Activated T-helper 17 cell treated with anti-CD3 and anti-CD28 coated beads, Interleukin-2, amount 50 U/mL, for 72 hours (primary cell): ENCODE measurements at regions not wholly inside any gene's neighbourhood (a gene's known extent, or its start where the extent isn't known, plus 50 kb on each side); places are given as distances from the start of the nearest gene placed in this dataset.

Experiments
- ATAC-seq: fragments of 150-1000 bp; cut with Tn5 transposase; replicated peaks from 2 replicates; pipeline ENCODE4 v1.10.0; 2021; ENCODE audit warnings: mild to moderate bottlenecking, moderate library complexity
- H3K27ac Mint-ChIP-seq: one replicate; pipeline ENCODE4 v1.8.0; 2022; ENCODE audit warnings: mixed read lengths
- H3K27me3 Mint-ChIP-seq: one replicate; pipeline ENCODE4 v1.8.0; 2022; ENCODE audit warnings: mixed read lengths
- H3K36me3 Mint-ChIP-seq: one replicate; pipeline ENCODE4 v1.8.0; 2022; ENCODE audit warnings: low read depth, mild to moderate bottlenecking, mixed read lengths
- H3K4me1 Mint-ChIP-seq: one replicate; pipeline ENCODE4 v1.8.0; 2022; ENCODE audit warnings: mixed read lengths
- H3K4me3 Mint-ChIP-seq: one replicate; pipeline ENCODE4 v1.8.0; 2022; ENCODE audit warnings: mild to moderate bottlenecking, mixed read lengths
- H3K9me3 Mint-ChIP-seq: one replicate; pipeline ENCODE4 v1.8.0; 2022; ENCODE audit warnings: mixed read lengths

DNA sequence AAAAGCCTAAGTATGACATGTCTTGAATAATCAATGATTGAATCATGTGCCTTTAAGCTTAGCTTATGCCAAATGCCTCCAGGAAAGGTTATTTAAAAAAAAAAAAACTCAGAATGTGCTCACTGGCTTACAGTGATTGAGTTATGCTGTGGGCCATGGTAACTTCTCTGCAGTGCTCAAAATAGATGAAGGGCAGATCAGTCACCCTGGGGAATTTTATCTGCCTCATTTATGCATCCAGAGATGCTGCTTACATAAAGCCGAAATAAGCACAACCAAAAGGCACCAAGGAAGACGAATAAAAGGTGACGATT, 118.7 kb upstream of the MDM1 start:
- Mint-ChIP-seq H3K9me3 (no peaks in the 10 kb centered on the region), H3K27ac (peak overlapping the region; percentile 94), H3K4me1 (peaks cover 62% of the 10 kb centered on the region), H3K36me3 (peaks cover 11% of the 10 kb centered on the region), H3K27me3 (no peaks in the 10 kb centered on the region), H3K4me3 (peak overlapping the region; percentile 63)
- ATAC-seq, result peak; percentile 85

DNA sequence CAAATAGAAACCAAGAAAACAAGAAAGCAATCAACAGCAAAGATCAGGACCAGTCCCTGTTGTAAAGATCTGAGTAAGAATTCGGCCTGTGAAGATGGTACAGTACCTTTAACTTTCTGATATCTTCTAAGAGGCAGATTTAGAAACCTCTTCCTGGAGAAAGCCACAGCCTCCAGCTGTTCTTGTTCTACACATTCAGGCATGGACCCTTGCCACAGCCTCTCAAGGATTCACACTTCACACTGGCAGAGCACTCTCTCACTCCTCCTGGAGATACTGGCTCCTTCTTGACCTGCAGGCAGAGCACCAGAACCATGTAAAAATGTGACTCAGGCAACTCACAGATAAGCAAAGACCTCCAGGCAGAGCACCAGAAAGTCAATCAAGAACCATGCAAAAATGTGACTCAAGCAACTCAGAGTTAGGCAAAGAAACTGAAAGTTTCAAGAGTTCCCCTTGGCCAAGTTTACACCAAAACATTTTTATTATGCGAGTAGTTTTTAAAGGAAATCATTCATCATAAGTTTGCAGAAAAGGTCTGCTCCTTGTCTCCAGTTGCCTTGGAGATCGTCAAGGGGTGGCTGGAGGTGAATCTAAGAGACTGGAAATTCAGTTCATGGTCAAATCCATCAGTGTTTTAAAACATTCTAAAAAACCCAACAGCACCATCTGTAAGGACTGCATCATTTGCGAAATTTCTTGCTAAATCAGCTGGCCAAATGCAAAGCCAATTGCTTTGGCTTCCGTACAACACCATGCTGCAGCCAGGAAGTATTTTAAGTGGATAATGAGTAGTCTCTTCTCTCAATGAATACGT, 119.3 kb upstream of the MDM1 start:
- H3K4me3 Mint-ChIP-seq, result peak overlapping the region; percentile 63
- H3K36me3 Mint-ChIP-seq, result peaks cover 11% of the 10 kb centered on the region
- ATAC-seq, result peak; percentile 77
- H3K9me3 Mint-ChIP-seq, result no peaks in the 10 kb centered on the region
- H3K27ac Mint-ChIP-seq, result peak overlapping the region; percentile 94
- H3K27me3 Mint-ChIP-seq, result no peaks in the 10 kb centered on the region
- H3K4me1 Mint-ChIP-seq, result peaks cover 64% of the 10 kb centered on the region

DNA sequence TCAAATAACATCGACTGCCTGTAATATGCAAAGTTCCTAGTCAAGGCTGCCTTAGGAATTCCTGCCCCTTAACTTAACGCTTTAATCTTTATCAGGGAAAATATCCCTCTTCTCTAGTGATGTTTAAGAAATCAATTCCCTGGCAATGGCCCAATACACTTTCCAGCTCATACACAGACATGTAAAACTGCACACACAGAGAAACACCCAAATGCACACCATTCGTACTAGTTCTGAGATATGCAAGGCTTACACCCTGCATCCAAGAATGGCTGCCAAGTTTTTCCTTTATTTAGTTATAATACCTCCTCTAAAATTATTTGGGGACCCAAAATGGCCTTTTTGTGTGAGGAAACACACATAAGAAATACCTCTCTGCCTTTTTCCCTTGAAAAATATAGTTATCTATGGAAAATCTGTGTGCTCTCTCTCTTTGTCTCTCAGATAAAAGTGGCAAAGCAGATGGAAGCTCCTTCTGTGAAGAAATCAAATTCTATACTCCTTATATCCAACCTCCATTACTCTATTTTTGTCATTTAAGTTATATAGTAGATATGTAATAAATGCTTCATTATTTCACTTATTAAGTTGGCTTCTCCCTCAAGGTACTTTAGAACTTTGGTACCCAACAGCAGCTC, 120.0 kb upstream of the MDM1 start:
- Mint-ChIP-seq H3K27me3 (no peaks in the 10 kb centered on the region), H3K9me3 (no peaks in the 10 kb centered on the region), H3K36me3 (peaks cover 11% of the 10 kb centered on the region), H3K27ac (peak overlapping the region; percentile 94), H3K4me1 (peaks cover 62% of the 10 kb centered on the region), H3K4me3 (peak overlapping the region; percentile 63)
- no peak for ATAC-seq

DNA sequence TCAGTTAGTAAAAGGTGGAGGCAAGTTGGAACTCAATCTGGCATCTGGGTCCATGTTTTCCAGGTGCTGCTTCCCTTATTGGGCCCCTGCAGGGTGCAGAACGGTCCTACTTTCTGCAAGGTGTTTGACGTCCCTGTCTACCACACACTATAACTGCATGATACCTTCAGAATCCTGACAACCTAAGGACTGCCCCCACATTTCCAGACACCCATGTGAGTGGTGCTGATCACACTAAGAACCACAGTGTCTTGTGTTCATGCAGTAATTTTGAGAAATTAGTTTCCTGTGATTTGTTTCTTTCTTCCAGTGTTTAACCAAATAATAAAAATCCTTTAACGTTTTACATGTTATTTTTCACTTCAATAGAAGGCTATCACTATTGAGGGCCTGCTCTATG, 121.1 kb upstream of the MDM1 start:
- no peak for ATAC-seq
- Mint-ChIP-seq H3K27me3 (no peaks in the 10 kb centered on the region), H3K9me3 (no peaks in the 10 kb centered on the region), H3K36me3 (peaks cover 11% of the 10 kb centered on the region), H3K4me3 (peak overlapping the region; percentile 63), H3K27ac (peak overlapping the region; percentile 94), H3K4me1 (peaks cover 57% of the 10 kb centered on the region)

DNA sequence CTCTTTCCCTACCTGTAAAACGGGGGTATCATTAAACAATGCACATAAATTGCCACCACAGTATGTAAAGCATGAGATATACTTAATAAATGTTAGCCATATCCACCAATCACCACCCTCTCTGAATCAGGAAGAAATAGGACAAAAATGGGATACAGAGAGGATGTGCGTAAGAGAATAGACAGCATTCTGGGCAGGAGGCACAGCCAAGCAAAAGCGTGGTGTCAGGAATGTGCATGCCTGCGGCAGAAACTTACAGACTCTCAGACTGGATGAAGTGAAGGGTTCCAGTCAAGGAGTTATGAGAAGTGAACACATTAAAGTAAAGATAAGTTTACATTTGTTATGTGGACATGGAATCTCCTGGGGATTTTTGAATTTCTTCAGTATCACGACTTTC, 121.7 kb upstream of the MDM1 start:
- Mint-ChIP-seq H3K4me3 (peak overlapping the region; percentile 63), H3K36me3 (peaks cover 11% of the 10 kb centered on the region), H3K9me3 (no peaks in the 10 kb centered on the region), H3K27ac (peak overlapping the region; percentile 94), H3K4me1 (peaks cover 62% of the 10 kb centered on the region), H3K27me3 (no peaks in the 10 kb centered on the region)
- ATAC-seq, result no peak

DNA sequence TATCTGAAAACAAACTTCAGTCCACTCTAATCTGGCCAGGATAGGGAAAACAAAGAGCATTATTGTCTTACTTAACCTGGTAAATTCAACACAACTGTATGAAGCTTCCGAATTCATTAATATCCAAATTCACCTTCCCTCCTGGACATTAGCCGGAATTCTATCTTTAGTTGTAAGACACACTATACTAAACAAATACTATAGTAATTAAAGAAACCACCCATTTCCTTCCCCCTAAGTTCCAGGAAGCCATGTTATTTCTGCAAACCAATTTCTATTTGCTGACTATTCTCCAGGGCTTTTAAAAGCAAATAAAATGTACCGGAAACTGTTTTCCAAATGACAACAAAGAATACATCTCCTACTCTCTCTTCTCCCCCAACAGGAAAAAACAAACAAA, 122.7 kb upstream of the MDM1 start:
- peak overlapping the region; percentile 94 for H3K27ac Mint-ChIP-seq
- peak overlapping the region; percentile 63 for H3K4me3 Mint-ChIP-seq
- ATAC-seq, result no peak
- H3K27me3 Mint-ChIP-seq, result no peaks in the 10 kb centered on the region
- no peaks in the 10 kb centered on the region for H3K9me3 Mint-ChIP-seq
- peaks cover 54% of the 10 kb centered on the region for H3K4me1 Mint-ChIP-seq
- peaks cover 11% of the 10 kb centered on the region for H3K36me3 Mint-ChIP-seq

DNA sequence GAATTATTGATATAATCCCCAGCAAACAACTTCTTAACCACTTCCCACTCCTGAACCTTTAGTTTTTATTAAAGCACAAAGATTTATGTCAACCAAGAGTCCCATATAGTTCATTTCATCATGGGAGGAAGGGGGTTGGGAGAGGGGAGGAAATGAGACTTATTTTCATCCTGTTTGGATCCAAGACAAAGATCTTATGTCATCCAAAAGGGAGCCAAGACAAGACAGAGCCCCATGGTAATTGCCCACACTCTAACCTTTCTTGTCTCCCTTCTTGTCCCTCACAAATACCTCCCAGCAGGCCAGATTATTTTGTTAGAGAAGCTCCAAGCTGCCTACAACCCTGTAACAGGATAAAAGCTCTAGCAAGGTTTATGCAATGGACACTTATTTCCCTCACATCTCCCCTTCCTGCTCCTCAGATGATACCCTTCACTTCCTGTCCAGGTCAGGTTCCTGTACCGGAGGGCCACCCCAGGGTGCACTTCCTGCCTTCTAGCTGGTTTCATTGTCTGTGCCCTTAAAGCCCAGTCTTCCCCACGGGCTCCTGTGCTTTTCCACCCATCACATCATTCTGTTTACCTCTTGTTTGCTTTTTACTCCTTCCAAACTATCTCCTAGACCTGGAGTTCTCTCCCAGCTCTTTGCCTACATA, 123.7 kb upstream of the MDM1 start:
- H3K4me1 Mint-ChIP-seq, result peaks cover 47% of the 10 kb centered on the region
- no peaks in the 10 kb centered on the region for H3K27me3 Mint-ChIP-seq
- no peaks in the 10 kb centered on the region for H3K9me3 Mint-ChIP-seq
- H3K36me3 Mint-ChIP-seq, result peaks cover 10% of the 10 kb centered on the region
- no peak for ATAC-seq
- peak overlapping the region; percentile 63 for H3K4me3 Mint-ChIP-seq
- peak overlapping the region; percentile 94 for H3K27ac Mint-ChIP-seq

DNA sequence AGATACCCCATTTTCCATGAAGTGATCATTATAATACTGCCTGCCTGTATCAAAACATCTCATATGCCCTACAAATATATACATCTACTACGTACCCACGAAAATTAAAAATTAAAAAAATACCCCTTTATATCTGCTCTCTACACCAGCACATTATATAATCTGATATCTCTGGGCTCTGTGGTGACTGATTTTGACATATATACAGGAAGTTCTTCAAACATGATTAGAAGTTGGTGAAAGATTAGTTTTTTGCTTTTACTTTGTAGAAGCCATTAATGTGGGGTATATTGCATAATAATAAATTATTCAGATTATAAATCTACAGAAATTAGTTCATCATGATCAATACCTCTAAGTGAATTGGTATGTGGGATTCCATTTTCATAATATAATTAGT, 126.7 kb upstream of the MDM1 start:
- Mint-ChIP-seq H3K36me3 (no peaks in the 10 kb centered on the region), H3K4me3 (no peak overlapping the region), H3K27me3 (no peaks in the 10 kb centered on the region), H3K9me3 (no peaks in the 10 kb centered on the region), H3K27ac (no peak overlapping the region), H3K4me1 (peaks cover 35% of the 10 kb centered on the region)
- ATAC-seq, result no peak

DNA sequence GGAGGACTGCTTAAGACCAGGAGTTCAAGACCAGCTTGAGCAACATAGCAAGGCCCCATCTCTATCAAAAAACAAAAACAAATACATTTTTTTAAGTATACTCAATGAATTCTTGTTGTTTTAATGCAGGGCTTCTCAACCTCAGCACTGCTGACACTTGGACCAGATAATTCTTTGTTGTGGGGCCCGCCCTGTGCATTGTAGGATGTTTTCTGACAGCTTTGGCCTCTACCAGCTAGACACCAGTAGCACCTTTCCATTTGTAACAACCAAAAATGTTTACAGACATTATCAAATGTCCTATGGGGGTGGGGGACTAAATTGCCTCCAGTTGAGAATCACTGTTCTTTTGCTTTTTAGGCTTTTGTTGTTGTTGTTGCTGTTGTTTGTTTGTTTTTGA, 128.1 kb upstream of the MDM1 start:
- Mint-ChIP-seq H3K4me3 (no peak overlapping the region), H3K4me1 (peaks cover 27% of the 10 kb centered on the region), H3K9me3 (no peaks in the 10 kb centered on the region), H3K36me3 (no peaks in the 10 kb centered on the region), H3K27ac (no peak overlapping the region), H3K27me3 (no peaks in the 10 kb centered on the region)
- ATAC-seq, result no peak

DNA sequence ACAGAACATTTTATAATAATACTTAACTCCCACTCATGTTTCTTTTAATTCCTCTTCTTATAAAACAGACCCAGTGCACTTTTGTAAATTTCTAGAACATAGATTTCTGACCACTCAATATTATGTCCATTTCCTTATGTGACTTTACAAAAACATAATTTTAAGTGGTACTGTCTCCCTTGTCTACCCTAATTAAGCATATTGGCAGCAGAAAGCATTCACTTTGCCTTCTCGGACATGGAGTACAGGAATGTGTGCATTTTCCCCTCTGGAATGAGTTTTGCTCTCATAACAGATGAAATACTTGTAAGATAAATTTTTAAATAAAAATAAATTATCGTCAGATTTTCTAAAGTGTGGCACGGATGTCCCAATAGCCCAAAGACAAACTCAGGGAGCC, 129.5 kb upstream of the MDM1 start:
- no peak overlapping the region for H3K27ac Mint-ChIP-seq
- H3K27me3 Mint-ChIP-seq, result no peaks in the 10 kb centered on the region
- H3K4me3 Mint-ChIP-seq, result peak overlapping the region; percentile 86
- no peaks in the 10 kb centered on the region for H3K36me3 Mint-ChIP-seq
- ATAC-seq, result no peak
- no peaks in the 10 kb centered on the region for H3K9me3 Mint-ChIP-seq
- H3K4me1 Mint-ChIP-seq, result peaks cover 15% of the 10 kb centered on the region

DNA sequence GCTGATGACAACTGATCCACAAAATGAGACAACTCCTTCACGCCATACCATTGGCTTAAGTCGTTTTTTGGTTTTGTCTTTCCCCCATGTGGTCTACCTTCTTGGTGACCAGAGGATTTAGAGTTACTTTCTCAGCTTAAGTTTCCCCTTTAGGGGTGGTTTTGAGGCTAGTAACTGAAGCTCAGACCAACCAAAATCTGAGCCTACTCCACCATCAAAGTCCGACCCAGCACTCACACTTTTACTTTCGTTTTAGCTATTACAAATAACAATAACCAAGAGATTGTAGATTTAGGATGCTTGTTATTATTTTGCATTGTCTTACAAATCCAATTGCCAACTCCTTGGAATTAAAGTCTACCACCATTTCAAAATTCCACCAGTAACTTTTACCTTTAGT, 130.6 kb upstream of the MDM1 start:
- Mint-ChIP-seq H3K4me3 (peak overlapping the region; percentile 86), H3K4me1 (peaks cover 15% of the 10 kb centered on the region), H3K27me3 (no peaks in the 10 kb centered on the region), H3K9me3 (no peaks in the 10 kb centered on the region), H3K36me3 (no peaks in the 10 kb centered on the region), H3K27ac (peak overlapping the region; percentile 89)
- ATAC-seq, result peak; percentile 53

DNA sequence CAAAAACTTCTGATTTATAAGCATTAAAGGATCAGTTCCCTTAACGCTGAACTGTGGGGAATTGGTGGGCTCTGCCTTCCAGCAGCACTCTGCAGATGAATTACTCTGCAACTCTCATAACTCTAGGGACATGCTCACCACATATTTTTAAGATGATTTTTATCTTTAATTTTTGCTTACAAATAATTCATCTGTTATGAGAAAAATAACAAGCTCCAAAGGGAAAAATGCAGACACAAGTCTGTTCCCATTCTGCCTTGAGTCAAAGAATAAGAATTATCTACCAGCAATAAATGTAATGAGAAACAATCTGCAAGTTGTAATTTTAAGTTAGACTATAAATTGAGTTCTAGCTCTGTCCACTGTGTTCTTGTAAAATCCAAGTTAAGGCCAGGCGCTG, 133.1 kb upstream of the MDM1 start:
- H3K27ac Mint-ChIP-seq, result no peak overlapping the region
- H3K9me3 Mint-ChIP-seq, result no peaks in the 10 kb centered on the region
- H3K27me3 Mint-ChIP-seq, result no peaks in the 10 kb centered on the region
- H3K36me3 Mint-ChIP-seq, result no peaks in the 10 kb centered on the region
- no peak for ATAC-seq
- H3K4me3 Mint-ChIP-seq, result no peak overlapping the region
- H3K4me1 Mint-ChIP-seq, result peaks cover 6% of the 10 kb centered on the region

DNA sequence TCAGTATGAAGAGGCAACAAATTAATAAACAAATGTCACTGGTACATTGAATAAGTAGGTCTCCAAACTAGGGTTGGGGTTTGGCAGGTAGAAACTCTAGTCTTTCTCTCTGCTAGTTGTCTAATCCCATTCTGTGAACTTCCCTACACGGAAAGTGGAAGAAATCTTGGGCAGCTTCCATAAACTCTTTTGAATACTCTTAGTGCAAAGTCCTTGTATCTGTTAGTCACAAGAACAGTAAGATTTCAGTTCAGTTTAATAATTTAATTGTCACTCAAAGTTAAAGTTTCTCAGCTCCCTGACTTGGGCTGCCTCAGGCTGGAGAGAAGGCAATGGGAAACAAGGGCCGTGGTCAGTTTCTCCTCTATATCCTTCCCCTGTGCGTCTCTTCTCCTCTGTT, 135.4 kb upstream of the MDM1 start:
- H3K36me3 Mint-ChIP-seq, result no peaks in the 10 kb centered on the region

DNA sequence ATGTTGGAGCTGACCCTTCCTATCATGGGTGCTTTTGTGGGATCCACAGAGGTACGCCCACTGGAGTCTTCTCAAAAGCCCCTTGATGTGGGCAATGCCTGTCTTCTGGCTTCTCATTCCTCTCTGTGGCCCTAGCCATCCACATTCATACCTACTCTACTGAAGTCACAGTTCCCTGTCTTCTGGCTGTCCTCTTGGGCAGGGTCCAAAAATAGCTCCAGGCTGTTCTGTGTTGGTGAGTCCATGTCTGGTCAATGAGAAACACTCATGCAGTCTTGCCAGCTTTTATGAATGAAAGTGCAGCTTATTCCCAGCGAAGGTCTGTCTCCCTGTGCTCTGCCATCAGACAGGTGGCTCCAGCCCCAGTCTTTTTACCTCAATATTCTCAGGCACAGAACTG, 135.9 kb upstream of the MDM1 start:
- no peak for ATAC-seq
- Mint-ChIP-seq H3K9me3 (no peaks in the 10 kb centered on the region), H3K4me1 (no peaks in the 10 kb centered on the region), H3K27me3 (no peaks in the 10 kb centered on the region), H3K4me3 (no peak overlapping the region), H3K36me3 (no peaks in the 10 kb centered on the region), H3K27ac (no peak overlapping the region)

More for the DNA sequence above, 135.4 kb upstream of the MDM1 start:
- H3K4me1 Mint-ChIP-seq, result peaks cover 5% of the 10 kb centered on the region
- no peak overlapping the region for H3K27ac Mint-ChIP-seq
- H3K27me3 Mint-ChIP-seq, result no peaks in the 10 kb centered on the region
- no peaks in the 10 kb centered on the region for H3K9me3 Mint-ChIP-seq
- no peak overlapping the region for H3K4me3 Mint-ChIP-seq
- ATAC-seq, result no peak

DNA sequence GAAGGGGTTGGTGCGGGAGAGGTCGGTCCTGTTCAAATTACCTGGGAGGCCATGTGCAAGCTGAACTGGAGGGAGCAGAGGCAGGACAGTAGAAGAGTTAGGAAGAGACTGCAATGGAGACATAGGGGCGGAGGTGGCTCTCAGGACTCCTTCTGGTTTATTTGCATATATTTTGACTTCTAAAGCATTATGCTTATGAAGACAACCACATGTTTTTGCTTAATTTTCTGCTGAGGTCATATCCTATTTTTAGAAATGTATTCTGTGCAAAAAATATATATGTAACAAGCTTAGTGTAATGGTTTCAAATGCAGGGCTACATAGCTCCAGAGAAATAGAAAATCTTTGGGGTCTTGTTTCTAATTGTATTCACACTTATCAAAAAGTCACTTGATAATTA, 137.0 kb upstream of the MDM1 start:
- no peaks in the 10 kb centered on the region for H3K27me3 Mint-ChIP-seq
- H3K36me3 Mint-ChIP-seq, result no peaks in the 10 kb centered on the region
- no peaks in the 10 kb centered on the region for H3K9me3 Mint-ChIP-seq
- no peaks in the 10 kb centered on the region for H3K4me1 Mint-ChIP-seq
- H3K4me3 Mint-ChIP-seq, result no peak overlapping the region
- no peak overlapping the region for H3K27ac Mint-ChIP-seq
- ATAC-seq, result no peak
